ENCODE measurements at regions not wholly inside any gene's neighbourhood (a gene's known extent, or its start where the extent isn't known, plus 50 kb on each side); places are given as distances from the start of the nearest gene placed in this dataset.

DNA sequence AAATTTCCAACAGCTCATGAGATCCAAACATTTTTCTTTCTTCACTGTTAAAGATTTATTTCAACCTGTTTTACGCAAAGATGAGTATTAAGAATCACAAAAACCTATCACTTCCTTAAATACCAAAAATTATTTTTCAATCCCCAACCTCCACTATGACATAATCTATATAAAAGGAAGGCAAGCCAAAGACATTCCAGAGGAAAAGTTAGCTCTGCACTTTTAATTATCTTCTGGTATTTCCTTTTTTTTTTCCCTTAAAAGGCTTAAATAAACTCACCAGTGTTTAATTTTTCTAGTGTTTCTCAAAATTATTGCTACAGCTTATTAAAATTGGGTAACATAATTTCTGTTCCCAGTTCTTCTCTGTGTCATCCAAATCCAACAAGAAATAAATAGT is 75.9 kb downstream of the BMP4 start:
- H2AK5ac ChIP-seq (ENCODE audit: low read depth, low read length): no peak overlapping the region
- no peaks in the 10 kb centered on the region for H3K4me1 ChIP-seq (replicated peaks in 1 of 4; ENCODE audit: control insufficient read depth in 3 of 4, insufficient read depth in 4 of 4, low read length in 3 of 4)
- no peak overlapping the region for H2BK120ac ChIP-seq (replicated peaks; ENCODE audit: low read depth, low read length)
- no peaks in the 10 kb centered on the region for H3K9me3 ChIP-seq (ENCODE audit: insufficient read depth in 2 of 2, low read depth in 1 of 2, low read length in 1 of 2)
- no peak overlapping the region for H4K5ac ChIP-seq (ENCODE audit: insufficient read length, low read depth, low read length)
- H3K4ac ChIP-seq (replicated peaks; ENCODE audit: insufficient read length, low read depth, low read length): no peak overlapping the region
- H2BK5ac ChIP-seq (ENCODE audit: low read depth, low read length): no peak overlapping the region
- H3K9ac ChIP-seq (replicated peaks in 1 of 4; ENCODE audit: extremely low read depth in 1 of 4, low read depth in 3 of 4, low read length in 3 of 4): no peak overlapping the region
- H3K18ac ChIP-seq (ENCODE audit: extremely low read depth, low read length): no peak overlapping the region
- H2BK12ac ChIP-seq (ENCODE audit: low read depth, low read length): no peak overlapping the region
- H3K23ac ChIP-seq (ENCODE audit: insufficient read length): no peak overlapping the region
- no peaks in the 10 kb centered on the region for H4K20me1 ChIP-seq (replicated peaks in 1 of 2; ENCODE audit: control insufficient read depth in 1 of 2, insufficient read depth in 2 of 2, low read length in 2 of 2)
- no peak for DNase-seq (ENCODE audit: low read depth in 1 of 2, low spot score in 2 of 2)
- H3K23me2 ChIP-seq (ENCODE audit: low read depth, low read length): no peaks in the 10 kb centered on the region
- no peaks in the 10 kb centered on the region for H3K79me2 ChIP-seq (ENCODE audit: control insufficient read depth in 1 of 2, insufficient read depth in 2 of 2, low read length in 2 of 2)
- no peak overlapping the region for H3K56ac ChIP-seq (replicated peaks; ENCODE audit: insufficient read length, low read depth, low read length)
- no peak overlapping the region for H2BK15ac ChIP-seq (ENCODE audit: low read length)
- no peaks in the 10 kb centered on the region for H3K27me3 ChIP-seq (replicated peaks in 1 of 4; ENCODE audit: control insufficient read depth in 3 of 4, extremely low read depth in 1 of 4, insufficient read depth in 3 of 4, low read length in 3 of 4)
- WGBS, 2 experiments (ENCODE audit: extremely low coverage in 1 of 2, insufficient coverage in 1 of 2, insufficient read length in 1 of 2, insufficient replicate concordance in 2 of 2, low coverage in 1 of 2, low lambda C conversion rate in 2 of 2, missing lambda C conversion rate in 1 of 2): 93% methylated on average over 1 of the region's 1 CpG; no CpG with 5 or more reads in 1 of the 2 experiments
- no peak overlapping the region for H2AFZ ChIP-seq (ENCODE audit: low read length)
- no peak overlapping the region for H3K4me2 ChIP-seq (ENCODE audit: insufficient read depth in 1 of 2, low read depth in 2 of 2, low read length in 2 of 2)
- no peaks in the 10 kb centered on the region for H3K36me3 ChIP-seq (ENCODE audit: control insufficient read depth in 2 of 4, insufficient read depth in 4 of 4, low read length in 3 of 4)
- no peaks in the 10 kb centered on the region for H3K79me1 ChIP-seq (ENCODE audit: low read depth, low read length)
- H4K91ac ChIP-seq (replicated peaks; ENCODE audit: insufficient read length, low read length): no peak overlapping the region
- H3K4me3 ChIP-seq (ENCODE audit: extremely low read depth in 1 of 4, insufficient read depth in 2 of 4, low read depth in 3 of 4, low read length in 4 of 4): no peak overlapping the region
- H3K14ac ChIP-seq (ENCODE audit: insufficient read length): no peak overlapping the region
- no peak overlapping the region for H4K8ac ChIP-seq (ENCODE audit: extremely low read depth, insufficient read depth, low read length)
- H3K27ac ChIP-seq (ENCODE audit: low read depth, low read length): no peak overlapping the region
- FAIRE-seq: no peak
- no peak overlapping the region for H2BK20ac ChIP-seq (ENCODE audit: low read length)
- CTCF ChIA-PET (ENCODE audit: partially characterized antibody): interaction anchor here (0.6 kb wide), 1 partner anchor 52 kb away, joined by 3 read pairs; no protein-coding TSS in a partner anchor
- POLR2A ChIA-PET (ENCODE audit: partially characterized antibody): no interaction called here
- TF ChIP-seq MAFK (IDR thresholded peaks at IDR 0.05; ENCODE audit: low read depth, low read length): no peak
- no peak for TF ChIP-seq BACH1 (IDR thresholded peaks at IDR 0.05; ENCODE audit: low read length)
- no peak for TF ChIP-seq HDAC6 (IDR thresholded peaks at IDR 0.05; ENCODE audit: low read depth, low read length)
- TF ChIP-seq POLR2A (IDR thresholded peaks at IDR 0.05; ENCODE audit: control extremely low read depth in 1 of 2, low read depth in 2 of 2, low read length in 2 of 2): no peak
- no peak for TF ChIP-seq CBX8 (IDR thresholded peaks at IDR 0.05; ENCODE audit: borderline replicate concordance, low read depth, low read length)
- TF ChIP-seq, protein P1, sequence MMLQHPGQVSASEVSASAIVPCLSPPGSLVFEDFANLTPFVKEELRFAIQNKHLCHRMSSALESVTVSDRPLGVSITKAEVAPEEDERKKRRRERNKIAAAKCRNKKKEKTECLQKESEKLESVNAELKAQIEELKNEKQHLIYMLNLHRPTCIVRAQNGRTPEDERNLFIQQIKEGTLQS (IDR thresholded peaks at IDR 0.05; ENCODE audit: insufficient read depth, low read depth, low read length): no peak
- no peak for TF ChIP-seq SUZ12 (IDR thresholded peaks at IDR 0.05; ENCODE audit: low read length)
- TF ChIP-seq ATF2 (IDR thresholded peaks at IDR 0.05; ENCODE audit: low read length): no peak
- TF ChIP-seq SIX5 (IDR thresholded peaks at IDR 0.05; ENCODE audit: low read depth, low read length): no peak
- TF ChIP-seq SIN3A (conservative IDR thresholded peaks at IDR 0.05 in 1 of 2, IDR thresholded peaks at IDR 0.05 in 1 of 2; ENCODE audit: low read depth in 1 of 2, low read length in 2 of 2): no peak
- TF ChIP-seq SP1 (IDR thresholded peaks at IDR 0.05; ENCODE audit: low read depth, low read length): no peak
- no peak for TF ChIP-seq CEBPB (IDR thresholded peaks at IDR 0.05; ENCODE audit: low read depth, low read length)
- TF ChIP-seq TAF7 (optimal IDR thresholded peaks at IDR 0.05; ENCODE audit: borderline replicate concordance, low read depth, low read length): no peak
- TF ChIP-seq RBBP5 (IDR thresholded peaks at IDR 0.05; ENCODE audit: borderline replicate concordance, low read depth, low read length): no peak

All from H1 (cell line).